WTC11 (cell line): ENCODE measurements at regions not wholly inside any gene's neighbourhood (a gene's known extent, or its start where the extent isn't known, plus 50 kb on each side); places are given as distances from the start of the nearest gene placed in this dataset.

Experiments used
- ATAC-seq: fragments of 200-7000 bp; cut with Tn5 transposase; 2 replicates; pipeline ENCODE4 v1.10.0; 2021; ENCODE audit warnings: mild to moderate bottlenecking, moderate library complexity
- CTCF ChIA-PET: fragments of 300-600 bp; sonication (Branson Sonifier 250); formaldehyde crosslinking; loops from one replicate; lab custom pipeline; 2021; ENCODE audit warnings: antibody characterized with exemption; lab: Charles Lee
- POLR2A ChIA-PET: fragments of 350-600 bp; sonication (Branson Sonifier 250); formaldehyde crosslinking; loops from one replicate; lab custom pipeline; 2021; ENCODE audit warnings: antibody characterized with exemption; lab: Charles Lee
- DNase-seq: peaks from one replicate; pipeline ENCODE4 v3.0.0; 2021; ENCODE audit warnings: low spot score
- H3K27ac Mint-ChIP-seq: 2 replicates; pipeline ENCODE4 v1.8.0; 2021; ENCODE audit warnings: mixed read lengths
- H3K27me3 Mint-ChIP-seq: 2 replicates; pipeline ENCODE4 v1.8.0; 2021; ENCODE audit warnings: low read depth, mild to moderate bottlenecking, moderate library complexity, mixed read lengths
- H3K36me3 Mint-ChIP-seq: 2 replicates; pipeline ENCODE4 v1.8.0; 2021; ENCODE audit warnings: mixed read lengths
- H3K4me1 Mint-ChIP-seq: 2 replicates; pipeline ENCODE4 v1.8.0; 2022; ENCODE audit warnings: mixed read lengths
- H3K4me3 Mint-ChIP-seq: 2 replicates; pipeline ENCODE4 v1.8.0; 2021; ENCODE audit warnings: mild to moderate bottlenecking, moderate library complexity, mixed read lengths
- H3K9me3 Mint-ChIP-seq: 2 replicates; pipeline ENCODE4 v1.8.0; 2021; ENCODE audit warnings: mixed read lengths
- ETV6 ChIP-seq: sonication (generic); formaldehyde crosslinking; IDR thresholded peaks from 2 replicates; pipeline ENCODE4 v1.8.1; 2022; ENCODE audit warnings: mild to moderate bottlenecking, missing genetic modification reagents
- OVOL2 ChIP-seq: fragments of 250-450 bp; sonication (Bioruptor Pico); IDR thresholded peaks from 2 replicates; pipeline ENCODE4 v1.9.0; 2021; ENCODE audit warnings: mild to moderate bottlenecking, borderline replicate concordance
- ZNF138 ChIP-seq: sonication (generic); formaldehyde crosslinking; conservative IDR thresholded peaks from 2 replicates; pipeline ENCODE4 v1.8.1; 2022; ENCODE audit warnings: mild to moderate bottlenecking, moderate library complexity, missing genetic modification reagents
- ZNF219 ChIP-seq: sonication (generic); formaldehyde crosslinking; IDR thresholded peaks from 2 replicates; pipeline ENCODE4 v1.8.0; 2023; ENCODE audit warnings: missing genetic modification reagents, mild to moderate bottlenecking, borderline replicate concordance
- ZNF317 ChIP-seq: sonication (generic); formaldehyde crosslinking; IDR thresholded peaks from 2 replicates; pipeline ENCODE4 v1.8.1; 2023; ENCODE audit warnings: low read depth, mild to moderate bottlenecking, moderate library complexity, missing genetic modification reagents, borderline replicate concordance
- ZNF416 ChIP-seq: fragments of 250-450 bp; sonication (Bioruptor Pico); IDR thresholded peaks from 2 replicates; pipeline ENCODE4 v1.9.0; 2021; ENCODE audit warnings: mild to moderate bottlenecking, inconsistent platforms
- ZNF423 ChIP-seq: fragments of 250-450 bp; sonication (Bioruptor Pico); IDR thresholded peaks from 2 replicates; pipeline ENCODE4 v2.1.2; 2022; ENCODE audit warnings: mild to moderate bottlenecking, moderate library complexity
- TF ChIP-seq, protein P1 (sequence below): fragments of 250-450 bp; sonication (Bioruptor Pico); IDR thresholded peaks from 2 replicates; pipeline ENCODE4 v1.9.0; 2021; ENCODE audit warnings: mild to moderate bottlenecking, borderline replicate concordance
- TF ChIP-seq, protein P2 (sequence below): sonication (generic); formaldehyde crosslinking; IDR thresholded peaks from 2 replicates; pipeline ENCODE4 v1.8.0; 2023; ENCODE audit warnings: missing genetic modification reagents, mild to moderate bottlenecking, borderline replicate concordance
- TF ChIP-seq, protein P3 (sequence below): sonication (generic); formaldehyde crosslinking; IDR thresholded peaks from 2 replicates; pipeline ENCODE4 v1.8.1; 2023; ENCODE audit warnings: mild to moderate bottlenecking, missing genetic modification reagents, moderate library complexity
- TF ChIP-seq, protein P4 (sequence below): sonication (generic); formaldehyde crosslinking; IDR thresholded peaks from 2 replicates; pipeline ENCODE4 v1.8.1; 2023; ENCODE audit warnings: mild to moderate bottlenecking, missing genetic modification reagents, borderline replicate concordance
- TF ChIP-seq, protein P5 (sequence below): fragments of 200-600 bp; IDR thresholded peaks from 2 replicates; pipeline ENCODE4 v1.8.0; 2022; ENCODE audit warnings: antibody characterized with exemption

DNA sequence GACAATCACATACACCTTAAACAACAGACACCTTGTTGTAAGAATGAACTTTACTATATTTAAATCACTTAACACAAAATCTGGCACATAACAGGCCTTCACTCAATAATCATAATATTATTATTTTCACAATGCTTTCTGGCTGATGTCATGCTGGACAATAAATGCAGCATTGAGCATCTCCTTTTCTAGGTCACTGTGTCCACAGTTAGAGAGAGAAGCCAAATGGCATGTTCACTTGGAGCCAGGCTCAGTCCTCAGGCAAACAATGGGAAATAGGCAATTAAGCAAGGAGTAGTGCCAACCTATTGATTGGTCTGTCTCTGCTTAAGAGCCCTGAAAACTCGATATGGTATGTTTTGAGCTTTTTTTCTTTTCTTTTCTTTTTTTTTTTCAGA, 50.6 kb upstream of the KLF4 start (continued):
- TF ChIP-seq, protein P1, sequence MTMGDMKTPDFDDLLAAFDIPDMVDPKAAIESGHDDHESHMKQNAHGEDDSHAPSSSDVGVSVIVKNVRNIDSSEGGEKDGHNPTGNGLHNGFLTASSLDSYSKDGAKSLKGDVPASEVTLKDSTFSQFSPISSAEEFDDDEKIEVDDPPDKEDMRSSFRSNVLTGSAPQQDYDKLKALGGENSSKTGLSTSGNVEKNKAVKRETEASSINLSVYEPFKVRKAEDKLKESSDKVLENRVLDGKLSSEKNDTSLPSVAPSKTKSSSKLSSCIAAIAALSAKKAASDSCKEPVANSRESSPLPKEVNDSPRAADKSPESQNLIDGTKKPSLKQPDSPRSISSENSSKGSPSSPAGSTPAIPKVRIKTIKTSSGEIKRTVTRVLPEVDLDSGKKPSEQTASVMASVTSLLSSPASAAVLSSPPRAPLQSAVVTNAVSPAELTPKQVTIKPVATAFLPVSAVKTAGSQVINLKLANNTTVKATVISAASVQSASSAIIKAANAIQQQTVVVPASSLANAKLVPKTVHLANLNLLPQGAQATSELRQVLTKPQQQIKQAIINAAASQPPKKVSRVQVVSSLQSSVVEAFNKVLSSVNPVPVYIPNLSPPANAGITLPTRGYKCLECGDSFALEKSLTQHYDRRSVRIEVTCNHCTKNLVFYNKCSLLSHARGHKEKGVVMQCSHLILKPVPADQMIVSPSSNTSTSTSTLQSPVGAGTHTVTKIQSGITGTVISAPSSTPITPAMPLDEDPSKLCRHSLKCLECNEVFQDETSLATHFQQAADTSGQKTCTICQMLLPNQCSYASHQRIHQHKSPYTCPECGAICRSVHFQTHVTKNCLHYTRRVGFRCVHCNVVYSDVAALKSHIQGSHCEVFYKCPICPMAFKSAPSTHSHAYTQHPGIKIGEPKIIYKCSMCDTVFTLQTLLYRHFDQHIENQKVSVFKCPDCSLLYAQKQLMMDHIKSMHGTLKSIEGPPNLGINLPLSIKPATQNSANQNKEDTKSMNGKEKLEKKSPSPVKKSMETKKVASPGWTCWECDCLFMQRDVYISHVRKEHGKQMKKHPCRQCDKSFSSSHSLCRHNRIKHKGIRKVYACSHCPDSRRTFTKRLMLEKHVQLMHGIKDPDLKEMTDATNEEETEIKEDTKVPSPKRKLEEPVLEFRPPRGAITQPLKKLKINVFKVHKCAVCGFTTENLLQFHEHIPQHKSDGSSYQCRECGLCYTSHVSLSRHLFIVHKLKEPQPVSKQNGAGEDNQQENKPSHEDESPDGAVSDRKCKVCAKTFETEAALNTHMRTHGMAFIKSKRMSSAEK (CRISPR knock-in tag): no peak
- TF ChIP-seq ZNF317 (CRISPR knock-in tag) (no peak), ZNF423 (no peak), ZNF138 (CRISPR knock-in tag) (no peak), OVOL2 (no peak)
- TF ChIP-seq, protein P2, sequence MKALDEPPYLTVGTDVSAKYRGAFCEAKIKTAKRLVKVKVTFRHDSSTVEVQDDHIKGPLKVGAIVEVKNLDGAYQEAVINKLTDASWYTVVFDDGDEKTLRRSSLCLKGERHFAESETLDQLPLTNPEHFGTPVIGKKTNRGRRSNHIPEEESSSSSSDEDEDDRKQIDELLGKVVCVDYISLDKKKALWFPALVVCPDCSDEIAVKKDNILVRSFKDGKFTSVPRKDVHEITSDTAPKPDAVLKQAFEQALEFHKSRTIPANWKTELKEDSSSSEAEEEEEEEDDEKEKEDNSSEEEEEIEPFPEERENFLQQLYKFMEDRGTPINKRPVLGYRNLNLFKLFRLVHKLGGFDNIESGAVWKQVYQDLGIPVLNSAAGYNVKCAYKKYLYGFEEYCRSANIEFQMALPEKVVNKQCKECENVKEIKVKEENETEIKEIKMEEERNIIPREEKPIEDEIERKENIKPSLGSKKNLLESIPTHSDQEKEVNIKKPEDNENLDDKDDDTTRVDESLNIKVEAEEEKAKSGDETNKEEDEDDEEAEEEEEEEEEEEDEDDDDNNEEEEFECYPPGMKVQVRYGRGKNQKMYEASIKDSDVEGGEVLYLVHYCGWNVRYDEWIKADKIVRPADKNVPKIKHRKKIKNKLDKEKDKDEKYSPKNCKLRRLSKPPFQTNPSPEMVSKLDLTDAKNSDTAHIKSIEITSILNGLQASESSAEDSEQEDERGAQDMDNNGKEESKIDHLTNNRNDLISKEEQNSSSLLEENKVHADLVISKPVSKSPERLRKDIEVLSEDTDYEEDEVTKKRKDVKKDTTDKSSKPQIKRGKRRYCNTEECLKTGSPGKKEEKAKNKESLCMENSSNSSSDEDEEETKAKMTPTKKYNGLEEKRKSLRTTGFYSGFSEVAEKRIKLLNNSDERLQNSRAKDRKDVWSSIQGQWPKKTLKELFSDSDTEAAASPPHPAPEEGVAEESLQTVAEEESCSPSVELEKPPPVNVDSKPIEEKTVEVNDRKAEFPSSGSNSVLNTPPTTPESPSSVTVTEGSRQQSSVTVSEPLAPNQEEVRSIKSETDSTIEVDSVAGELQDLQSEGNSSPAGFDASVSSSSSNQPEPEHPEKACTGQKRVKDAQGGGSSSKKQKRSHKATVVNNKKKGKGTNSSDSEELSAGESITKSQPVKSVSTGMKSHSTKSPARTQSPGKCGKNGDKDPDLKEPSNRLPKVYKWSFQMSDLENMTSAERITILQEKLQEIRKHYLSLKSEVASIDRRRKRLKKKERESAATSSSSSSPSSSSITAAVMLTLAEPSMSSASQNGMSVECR (CRISPR knock-in tag): no peak
- TF ChIP-seq, protein P3, sequence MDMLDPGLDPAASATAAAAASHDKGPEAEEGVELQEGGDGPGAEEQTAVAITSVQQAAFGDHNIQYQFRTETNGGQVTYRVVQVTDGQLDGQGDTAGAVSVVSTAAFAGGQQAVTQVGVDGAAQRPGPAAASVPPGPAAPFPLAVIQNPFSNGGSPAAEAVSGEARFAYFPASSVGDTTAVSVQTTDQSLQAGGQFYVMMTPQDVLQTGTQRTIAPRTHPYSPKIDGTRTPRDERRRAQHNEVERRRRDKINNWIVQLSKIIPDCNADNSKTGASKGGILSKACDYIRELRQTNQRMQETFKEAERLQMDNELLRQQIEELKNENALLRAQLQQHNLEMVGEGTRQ (CRISPR knock-in tag): no peak

DNA sequence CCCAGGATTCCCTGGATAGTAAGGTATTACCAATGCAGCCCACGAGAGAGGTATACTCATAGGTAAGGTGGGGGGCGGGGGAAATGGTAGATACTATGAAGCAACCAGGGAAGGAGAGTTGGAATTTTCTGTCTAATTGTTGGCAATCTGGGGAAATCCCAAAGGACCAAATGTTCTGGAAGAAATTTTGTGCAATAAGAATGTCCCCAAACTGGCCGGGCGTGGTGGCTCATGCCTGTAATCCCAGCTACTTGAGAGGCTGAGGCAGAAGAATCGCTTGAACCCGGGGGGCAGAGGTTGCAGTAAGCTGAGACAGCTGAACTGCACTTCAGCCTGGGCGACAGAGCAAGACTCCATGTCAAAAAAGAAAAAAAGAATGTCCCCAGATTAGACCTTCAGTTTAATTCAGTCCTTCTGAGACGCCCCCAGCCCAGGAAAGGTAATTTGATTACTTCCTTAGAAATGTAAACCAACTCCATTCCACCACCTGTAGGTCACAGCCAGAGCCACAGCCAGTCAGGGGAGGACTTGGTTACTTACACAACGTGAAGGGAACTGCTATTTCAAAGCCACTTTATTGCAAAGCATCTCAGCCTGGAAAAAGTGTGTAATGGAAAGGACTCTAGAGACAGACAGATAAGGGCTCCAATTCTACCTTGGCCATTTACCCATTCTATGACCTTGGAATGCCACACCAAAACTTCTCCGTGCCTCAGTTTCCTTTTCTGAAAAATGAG, 50.0 kb upstream of the KLF4 start:
- Mint-ChIP-seq H3K4me1 (peaks cover 41% of the 10 kb centered on the region), H3K27me3 (no peaks in the 10 kb centered on the region), H3K9me3 (no peaks in the 10 kb centered on the region)
- peak; percentile 54 for DNase-seq
- TF ChIP-seq, protein P4, sequence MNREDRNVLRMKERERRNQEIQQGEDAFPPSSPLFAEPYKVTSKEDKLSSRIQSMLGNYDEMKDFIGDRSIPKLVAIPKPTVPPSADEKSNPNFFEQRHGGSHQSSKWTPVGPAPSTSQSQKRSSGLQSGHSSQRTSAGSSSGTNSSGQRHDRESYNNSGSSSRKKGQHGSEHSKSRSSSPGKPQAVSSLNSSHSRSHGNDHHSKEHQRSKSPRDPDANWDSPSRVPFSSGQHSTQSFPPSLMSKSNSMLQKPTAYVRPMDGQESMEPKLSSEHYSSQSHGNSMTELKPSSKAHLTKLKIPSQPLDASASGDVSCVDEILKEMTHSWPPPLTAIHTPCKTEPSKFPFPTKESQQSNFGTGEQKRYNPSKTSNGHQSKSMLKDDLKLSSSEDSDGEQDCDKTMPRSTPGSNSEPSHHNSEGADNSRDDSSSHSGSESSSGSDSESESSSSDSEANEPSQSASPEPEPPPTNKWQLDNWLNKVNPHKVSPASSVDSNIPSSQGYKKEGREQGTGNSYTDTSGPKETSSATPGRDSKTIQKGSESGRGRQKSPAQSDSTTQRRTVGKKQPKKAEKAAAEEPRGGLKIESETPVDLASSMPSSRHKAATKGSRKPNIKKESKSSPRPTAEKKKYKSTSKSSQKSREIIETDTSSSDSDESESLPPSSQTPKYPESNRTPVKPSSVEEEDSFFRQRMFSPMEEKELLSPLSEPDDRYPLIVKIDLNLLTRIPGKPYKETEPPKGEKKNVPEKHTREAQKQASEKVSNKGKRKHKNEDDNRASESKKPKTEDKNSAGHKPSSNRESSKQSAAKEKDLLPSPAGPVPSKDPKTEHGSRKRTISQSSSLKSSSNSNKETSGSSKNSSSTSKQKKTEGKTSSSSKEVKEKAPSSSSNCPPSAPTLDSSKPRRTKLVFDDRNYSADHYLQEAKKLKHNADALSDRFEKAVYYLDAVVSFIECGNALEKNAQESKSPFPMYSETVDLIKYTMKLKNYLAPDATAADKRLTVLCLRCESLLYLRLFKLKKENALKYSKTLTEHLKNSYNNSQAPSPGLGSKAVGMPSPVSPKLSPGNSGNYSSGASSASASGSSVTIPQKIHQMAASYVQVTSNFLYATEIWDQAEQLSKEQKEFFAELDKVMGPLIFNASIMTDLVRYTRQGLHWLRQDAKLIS (CRISPR knock-in tag): no peak
- TF ChIP-seq, protein P5, sequence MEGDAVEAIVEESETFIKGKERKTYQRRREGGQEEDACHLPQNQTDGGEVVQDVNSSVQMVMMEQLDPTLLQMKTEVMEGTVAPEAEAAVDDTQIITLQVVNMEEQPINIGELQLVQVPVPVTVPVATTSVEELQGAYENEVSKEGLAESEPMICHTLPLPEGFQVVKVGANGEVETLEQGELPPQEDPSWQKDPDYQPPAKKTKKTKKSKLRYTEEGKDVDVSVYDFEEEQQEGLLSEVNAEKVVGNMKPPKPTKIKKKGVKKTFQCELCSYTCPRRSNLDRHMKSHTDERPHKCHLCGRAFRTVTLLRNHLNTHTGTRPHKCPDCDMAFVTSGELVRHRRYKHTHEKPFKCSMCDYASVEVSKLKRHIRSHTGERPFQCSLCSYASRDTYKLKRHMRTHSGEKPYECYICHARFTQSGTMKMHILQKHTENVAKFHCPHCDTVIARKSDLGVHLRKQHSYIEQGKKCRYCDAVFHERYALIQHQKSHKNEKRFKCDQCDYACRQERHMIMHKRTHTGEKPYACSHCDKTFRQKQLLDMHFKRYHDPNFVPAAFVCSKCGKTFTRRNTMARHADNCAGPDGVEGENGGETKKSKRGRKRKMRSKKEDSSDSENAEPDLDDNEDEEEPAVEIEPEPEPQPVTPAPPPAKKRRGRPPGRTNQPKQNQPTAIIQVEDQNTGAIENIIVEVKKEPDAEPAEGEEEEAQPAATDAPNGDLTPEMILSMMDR: 0 out of 2 replicates have a peak, but pooled peaks have one; percentile 20
- TF ChIP-seq ZNF416 (CRISPR knock-in tag): no peak
- TF ChIP-seq ETV6 (CRISPR knock-in tag): no peak
- TF ChIP-seq ZNF219 (CRISPR knock-in tag): no peak
- TF ChIP-seq, all 79 proteins: peak for 1
- ChIA-PET CTCF (no interaction called here), POLR2A (no interaction called here)
- peak; percentile 99 for ATAC-seq
- Mint-ChIP-seq H3K4me3 (no peak overlapping the region), H3K27ac (no peak overlapping the region), H3K36me3 (no peaks in the 10 kb centered on the region)
